ENCODE measurements at regions not wholly inside any gene's neighbourhood (a gene's known extent, or its start where the extent isn't known, plus 50 kb on each side); places are given as distances from the start of the nearest gene placed in this dataset.
"Not testable (repeated sequence)": the region's sequence is repeated elsewhere in the genome, so short reads cannot be mapped to it uniquely, and the experiment has no call there.

DNA sequence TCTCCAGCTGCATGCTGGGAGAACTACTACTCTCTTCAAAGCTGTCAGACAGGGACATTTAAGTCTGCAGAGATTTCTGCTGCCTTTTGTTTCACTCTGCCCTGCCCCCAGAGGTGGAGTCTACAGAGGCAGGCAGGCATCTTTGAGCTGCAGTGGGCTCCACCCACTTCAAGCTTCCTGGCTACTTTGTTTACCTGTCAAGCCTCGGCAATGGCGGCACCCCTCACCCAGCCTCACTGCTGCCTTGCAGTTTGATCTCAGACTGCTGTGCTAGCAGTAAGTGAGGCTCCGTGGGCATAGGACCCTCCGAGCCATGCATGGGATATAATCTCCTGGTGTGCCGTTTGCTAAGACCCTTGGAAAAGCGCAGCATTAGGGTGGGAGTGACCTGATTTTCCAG is 61.7 kb downstream of the DMRTA1 start:
- not testable (repeated sequence) for DNase-seq

DNA sequence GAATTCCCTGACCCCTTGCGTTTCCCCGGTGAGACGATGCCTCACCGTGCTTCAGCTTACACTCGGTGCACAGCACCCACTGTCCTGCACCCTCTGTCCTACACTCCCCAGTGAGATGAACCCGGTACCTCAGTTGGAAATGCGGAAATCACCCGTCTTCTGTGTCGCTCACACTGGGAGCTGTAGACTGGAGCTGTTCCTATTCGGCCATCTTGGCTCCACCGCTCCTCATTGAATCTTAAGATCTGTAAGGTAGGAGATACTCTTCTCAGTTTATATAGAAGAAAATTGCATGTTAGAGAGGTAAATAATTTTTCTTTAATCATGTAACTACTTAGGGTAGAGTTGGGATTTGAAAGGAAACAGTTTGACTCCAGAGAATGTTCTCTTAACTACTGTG is 62.2 kb downstream of the DMRTA1 start:
- DNase-seq: no peak

DNA sequence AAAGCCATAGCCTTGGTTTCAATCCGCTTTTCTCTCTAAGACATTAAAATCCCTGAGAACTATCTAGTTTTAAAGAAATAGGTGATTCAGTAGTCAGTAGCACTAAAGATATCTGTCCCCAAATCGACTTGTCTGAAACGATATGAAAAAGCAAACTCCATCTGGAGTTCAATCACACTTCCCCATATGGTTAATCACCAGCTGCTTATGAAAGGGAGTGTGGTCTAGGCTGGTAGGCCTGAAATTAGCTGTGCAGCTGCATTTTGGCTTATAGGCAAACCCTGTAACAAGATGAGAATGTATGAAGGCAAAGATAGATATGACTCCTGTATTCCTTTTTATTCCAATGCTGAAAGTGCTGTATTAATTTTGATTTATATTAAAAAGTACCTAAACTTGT is 65.9 kb downstream of the DMRTA1 start:
- DNase-seq: no peak

DNA sequence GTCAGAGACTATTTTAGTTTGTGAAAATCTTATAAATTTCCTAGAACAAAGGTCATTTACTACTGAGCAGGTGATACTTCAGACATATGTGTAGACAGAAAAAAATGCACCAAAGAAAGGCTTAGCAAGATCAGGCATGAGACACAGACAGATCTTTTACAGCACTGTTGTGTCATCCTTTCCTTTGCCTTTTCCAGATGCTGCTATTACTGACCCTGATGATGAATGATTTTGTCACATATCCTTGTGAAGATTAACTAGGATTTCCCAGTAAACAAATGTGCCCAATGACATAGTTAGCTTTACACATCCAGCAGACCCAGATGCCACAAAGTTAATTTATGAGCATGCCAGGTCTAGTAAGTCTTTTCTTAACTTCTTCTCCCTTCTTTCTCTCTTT is 68.2 kb downstream of the DMRTA1 start:
- DNase-seq: no peak

DNA sequence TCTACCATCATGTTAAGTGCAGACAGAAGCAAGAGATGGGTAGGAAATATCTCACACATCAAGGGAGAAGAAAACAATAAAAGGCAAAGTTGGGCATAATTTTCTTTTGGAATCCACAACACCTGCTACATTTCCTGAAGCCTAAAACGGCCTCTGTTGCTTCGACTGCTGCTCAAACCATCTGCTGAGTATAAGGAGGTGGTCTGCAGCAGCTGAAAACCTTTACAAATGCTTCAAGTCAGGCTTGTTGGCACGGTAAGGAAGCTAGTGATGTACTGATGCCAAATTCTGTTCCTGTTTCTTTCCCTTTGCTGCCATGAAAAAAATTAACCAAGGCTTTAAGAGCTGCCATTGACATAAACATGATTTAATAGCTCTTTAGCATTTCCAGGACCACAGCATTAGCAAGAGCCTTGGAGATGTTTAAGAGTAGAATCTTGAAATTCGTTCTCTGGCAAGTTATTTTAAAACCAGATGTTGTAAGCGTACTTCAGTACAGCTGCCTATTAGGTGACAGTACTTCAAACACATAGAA is 75.6 kb downstream of the DMRTA1 start:
- no peak for DNase-seq

DNA sequence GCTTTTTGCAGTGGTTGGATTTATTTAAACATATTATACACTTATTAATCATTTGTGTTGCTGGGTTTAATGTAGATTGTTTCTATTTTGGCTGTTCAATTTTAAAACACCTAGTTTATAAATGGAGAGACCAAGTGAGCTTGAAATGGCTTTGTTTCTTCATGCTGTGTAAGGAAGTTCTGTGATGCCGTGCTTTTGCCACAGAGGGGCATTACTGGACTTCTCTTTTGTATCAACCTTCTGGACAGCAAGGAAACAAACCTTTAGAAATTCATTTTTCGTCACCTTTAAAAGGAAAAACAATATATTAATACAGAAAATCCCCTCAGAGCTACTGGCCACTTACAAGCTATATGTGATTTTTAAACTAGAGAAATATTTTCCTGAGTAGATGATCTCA is 81.9 kb downstream of the DMRTA1 start:
- no peak for DNase-seq

DNA sequence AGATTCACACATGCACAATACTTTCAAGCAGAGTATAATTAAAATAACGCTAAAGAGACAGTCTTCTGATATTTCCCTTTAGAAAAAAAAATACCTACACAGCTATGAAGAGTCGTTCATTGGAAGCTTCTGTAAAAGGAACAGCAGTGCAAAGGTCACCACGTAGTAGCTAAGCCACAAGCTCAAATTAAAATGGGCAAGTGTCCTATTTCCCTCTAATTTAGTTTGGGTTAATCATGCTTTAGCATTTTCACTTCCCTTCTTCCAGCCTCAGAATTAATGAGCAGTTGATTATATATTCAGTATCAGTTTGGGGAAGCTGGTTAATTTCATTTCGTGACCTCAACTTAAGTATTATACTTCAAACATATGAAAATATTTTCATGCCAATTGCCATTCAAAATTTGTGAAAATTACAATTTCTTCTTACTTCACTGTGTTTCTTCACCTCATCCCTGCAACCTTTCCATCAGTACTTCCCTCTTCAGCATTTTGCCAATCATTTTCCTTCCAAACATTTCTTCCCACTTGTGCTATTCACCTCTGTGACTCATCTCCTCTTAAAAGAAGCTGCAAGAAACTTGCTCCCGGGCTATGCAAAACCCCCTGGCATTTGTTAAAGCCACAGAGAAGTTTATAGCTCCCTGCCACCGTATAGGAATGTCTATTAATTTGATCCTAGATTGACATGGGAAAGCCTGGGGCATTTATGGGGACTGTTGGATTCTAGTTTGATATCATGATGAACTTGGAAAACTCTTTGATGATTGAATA is 83.0 kb downstream of the DMRTA1 start:
- DNase-seq: no peak

DNA sequence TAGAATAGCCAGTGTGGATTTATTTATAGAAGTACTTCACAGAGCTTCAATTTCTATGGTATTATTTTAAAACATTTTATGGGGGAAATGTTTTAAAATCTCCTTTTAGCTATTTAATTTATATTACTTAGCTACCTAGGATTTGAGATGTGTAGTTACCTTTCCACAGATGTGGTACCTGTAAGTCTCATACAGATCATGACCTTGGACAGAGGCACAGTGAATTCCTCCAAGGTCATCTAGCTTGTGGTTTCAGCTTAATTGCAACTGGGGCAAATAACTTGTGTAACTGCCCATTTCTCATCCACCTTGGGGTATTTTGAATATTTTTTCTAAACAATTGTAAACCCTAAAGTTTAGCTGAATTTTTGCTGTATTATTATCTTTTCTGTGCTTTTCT is 89.2 kb downstream of the DMRTA1 start:
- DNase-seq: no peak

DNA sequence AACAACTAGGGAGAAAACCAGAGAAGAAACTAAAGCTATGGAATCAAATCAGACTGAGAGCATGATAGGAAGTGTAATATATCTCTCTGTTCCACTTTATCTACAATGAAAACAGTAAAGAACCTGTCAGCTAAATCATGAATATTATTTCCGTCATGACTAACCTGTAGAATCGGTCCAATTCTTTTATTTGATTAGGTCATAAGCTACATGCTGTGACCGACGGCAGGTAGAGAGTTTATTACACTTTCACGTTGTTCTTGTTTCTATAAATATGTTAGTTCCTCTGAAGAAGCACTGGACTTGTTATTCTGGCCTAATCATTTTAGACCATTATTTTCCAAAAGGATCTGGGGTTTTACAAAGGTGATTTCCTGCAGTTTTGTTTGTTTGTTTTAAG is 91.1 kb downstream of the DMRTA1 start:
- no peak for DNase-seq

DNA sequence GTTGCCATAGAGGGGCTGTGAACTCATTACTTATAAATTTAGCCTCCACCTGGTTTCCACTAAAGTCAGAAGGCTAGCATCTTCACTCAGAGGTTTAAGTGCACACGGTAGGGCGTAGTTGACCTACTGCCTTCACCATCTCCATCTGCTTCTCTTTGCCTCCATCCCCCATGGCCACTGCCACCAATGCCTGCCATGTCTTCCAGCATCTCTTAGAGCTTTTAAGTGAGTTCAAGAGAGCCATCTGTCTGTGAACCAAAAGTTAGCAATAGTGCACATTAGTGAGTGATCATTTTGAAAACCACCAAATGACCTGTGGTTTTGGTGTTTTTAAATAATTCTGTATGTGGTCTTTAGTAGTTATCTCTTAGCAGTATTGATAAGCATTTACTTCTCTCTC is 102.0 kb downstream of the DMRTA1 start:
- no peak for DNase-seq

DNA sequence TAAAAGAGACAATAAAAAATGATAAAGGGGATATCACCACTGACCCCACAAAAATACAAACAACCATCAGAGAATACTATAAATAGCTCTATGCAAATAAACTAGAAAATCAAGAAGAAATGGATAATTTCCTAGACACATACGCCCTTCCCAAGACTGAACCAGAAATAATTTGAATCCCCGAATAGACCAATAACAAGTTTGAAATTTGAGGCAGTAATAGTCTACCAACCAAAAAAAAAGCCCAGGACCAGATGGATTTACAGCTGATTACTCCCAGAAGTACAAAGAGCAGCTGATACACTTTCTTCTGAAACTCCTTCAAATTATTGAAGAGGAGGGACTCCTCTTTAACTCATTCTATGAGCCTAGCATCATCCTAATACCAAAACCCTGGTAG is 128.1 kb downstream of the DMRTA1 start:
- no peak for DNase-seq

DNA sequence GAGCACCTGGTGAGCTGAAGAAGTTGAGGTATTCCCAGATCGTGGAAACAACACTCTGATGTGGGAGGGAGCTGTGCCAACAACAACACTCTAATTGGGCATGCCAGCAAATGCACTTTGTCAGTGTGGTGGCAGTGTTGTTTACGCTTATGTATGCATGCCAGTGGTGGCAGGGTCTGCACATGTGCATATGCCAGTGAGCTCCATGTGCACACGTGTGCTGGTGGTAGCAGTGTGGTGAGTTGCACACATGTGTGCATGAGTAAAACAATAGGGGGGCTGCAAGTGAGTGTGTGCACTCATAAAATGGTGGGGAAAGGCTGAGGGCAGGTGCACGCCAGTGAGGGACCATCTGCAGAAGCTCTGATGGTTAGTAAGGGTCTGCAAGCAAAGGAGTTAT is 134.2 kb downstream of the DMRTA1 start:
- DNase-seq: no peak

DNA sequence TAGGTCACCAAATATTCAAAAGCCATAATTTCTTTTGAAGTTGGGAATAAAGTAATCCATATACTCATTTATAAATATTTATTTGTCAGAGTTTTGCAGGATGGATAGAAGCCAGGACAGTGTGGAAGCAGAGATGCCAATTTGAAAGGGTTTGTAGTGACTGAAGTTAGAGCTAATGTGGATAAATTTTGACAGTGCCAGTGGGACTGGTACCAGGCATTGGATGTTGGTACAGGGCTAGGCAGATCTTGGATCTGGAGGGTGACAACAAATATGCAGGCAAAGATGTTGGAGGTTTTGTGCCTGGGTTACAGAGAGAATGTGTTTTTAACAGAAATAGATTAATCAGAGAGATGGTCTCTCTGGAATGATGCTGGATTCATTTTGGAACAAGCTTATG is 135.6 kb downstream of the DMRTA1 start:
- no peak for DNase-seq

DNA sequence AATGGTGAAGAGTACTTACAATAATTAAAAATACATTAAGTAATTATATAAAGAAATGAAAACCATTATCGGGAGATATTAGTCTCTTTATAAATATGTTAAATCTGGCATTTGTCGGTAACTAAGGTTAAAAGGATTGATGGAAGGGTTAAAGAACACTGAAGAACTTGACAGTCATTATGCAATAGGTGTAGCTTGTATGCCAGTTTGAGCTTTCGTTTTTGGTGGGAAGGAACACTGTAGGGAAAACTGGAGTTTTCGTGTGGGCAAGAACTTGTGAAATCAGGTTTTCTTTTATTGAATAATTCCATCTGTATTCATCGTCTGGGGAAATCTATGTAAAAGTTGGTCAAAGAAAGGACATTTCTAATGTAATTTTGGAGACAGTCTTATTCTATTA is 142.3 kb downstream of the DMRTA1 start:
- DNase-seq: no peak

DNA sequence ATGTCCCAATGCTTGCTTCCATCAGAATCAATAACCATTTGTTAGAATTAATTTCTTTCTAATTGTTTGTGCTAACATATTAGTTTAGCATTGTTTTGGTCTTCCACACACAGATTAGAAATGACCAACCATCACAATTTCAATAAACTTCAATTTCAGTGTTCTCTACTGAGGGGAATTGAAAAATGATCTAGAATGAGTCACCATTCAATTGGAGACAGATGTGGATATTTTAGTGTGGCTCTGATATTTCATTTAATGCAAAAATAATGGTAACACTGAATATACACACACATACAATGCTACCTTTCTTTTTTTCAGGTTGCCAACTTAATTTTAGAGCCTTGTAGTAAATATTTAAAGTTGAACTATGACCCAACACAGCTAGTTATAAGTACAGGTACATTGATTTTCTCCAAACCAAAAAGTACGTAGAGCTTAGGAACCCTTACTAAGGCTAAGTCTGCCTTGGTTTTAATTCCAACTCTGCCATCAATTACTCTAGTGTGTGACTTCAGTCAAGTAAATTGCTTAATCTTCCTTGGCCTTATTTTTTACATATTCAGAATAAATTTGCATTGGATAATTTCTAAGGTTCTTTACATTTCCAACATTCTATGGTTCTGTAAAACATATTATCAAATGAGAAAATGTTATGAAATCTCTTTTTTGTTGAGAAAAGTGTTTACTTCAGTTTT is 143.9 kb downstream of the DMRTA1 start:
- DNase-seq: no peak

DNA sequence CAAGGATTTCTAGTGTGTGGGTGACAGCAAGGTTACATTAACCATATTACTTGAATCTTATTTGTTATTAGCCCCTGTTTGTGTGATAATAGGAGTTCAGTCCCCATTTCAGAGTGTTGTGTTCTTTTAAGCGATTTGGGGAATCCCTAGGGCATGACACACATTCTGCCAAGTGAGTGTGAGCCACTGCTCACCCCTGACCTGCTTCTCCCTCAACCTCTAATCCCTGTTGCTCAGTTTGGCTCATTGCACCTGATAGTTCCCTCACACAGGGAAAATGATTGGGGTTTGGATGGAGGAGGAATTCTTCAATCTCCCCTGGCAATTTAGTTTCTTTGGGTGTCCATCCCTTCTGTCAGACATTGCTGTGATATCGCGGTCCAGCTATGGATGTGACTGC is 149.2 kb downstream of the DMRTA1 start:
- DNase-seq: no peak

DNA sequence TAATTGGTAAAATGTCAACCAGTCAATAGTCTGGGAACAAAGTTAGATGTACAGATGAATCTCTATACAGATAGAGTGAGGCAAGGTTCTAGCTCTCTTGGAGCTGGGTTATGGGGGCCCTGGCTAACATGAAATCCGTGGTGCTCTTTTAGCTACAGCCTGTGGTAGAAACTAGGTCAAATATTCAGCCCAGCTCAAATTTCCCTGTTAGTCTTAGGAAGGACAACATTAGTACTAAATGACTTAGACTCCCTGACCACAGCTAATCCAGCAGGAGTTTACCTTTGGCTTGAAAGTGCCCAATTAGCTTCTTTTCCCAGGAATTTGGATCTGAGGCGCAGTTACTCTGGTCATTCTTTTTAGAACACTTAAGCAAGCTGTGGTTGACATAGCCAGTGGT is 170.5 kb downstream of the DMRTA1 start:
- DNase-seq: no peak

DNA sequence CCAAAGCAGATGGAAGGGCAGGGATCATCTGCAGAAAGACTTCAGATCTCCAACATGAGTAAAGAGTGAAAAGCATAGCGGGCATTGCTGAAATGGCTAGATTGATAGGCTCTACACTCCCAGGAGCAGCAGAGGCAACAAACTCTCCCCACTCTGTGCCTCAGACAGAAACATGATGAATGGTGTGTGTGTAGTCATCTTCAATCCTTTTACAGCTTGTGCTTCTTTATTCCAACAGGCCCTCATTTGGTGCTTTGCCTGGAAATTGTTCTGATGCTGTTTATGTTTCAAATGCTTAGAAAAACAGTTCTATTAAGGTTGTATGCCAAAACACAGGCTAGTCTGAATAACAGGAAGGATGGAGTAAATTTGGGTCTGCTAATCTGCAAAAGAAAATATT is 176.2 kb downstream of the DMRTA1 start:
- DNase-seq: no peak

DNA sequence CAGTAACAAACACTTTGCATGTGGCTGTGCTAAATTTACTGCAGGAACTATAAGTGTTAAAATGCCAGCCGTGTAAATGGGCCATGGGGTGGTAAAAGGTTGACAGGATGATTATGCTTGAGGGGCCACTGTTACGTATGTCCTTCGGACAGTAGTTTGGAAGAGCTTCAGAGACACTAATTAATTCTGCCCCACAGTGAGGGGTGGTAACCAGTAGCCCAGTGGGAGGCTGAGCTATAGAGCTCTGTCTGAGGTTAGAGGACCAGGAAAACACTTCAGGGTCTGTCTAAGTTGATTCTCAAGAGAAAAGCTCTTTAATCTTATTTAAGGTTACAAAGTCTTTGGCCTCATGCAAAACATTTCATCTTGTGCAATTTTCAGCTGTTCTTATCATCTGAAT is 176.6 kb downstream of the DMRTA1 start:
- DNase-seq: no peak

DNA sequence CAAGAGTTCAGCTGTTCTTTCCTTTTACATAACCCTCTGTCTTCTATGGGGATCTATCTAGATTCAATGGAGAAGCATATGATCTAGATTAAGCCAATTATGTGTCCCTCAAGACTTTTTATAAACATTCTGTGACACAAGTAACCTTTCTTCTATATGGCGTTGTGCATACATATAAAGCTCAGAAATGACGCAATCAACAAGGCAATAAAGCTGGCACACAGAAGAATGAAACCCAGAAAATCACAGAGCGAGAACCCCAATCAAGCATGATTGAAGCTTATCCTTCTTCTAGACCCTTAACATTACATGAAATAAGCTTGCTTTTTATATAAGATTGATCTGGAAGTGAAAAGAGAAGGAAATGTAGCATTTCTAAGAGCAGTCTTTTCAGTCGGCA is 178.9 kb downstream of the DMRTA1 start:
- DNase-seq: no peak

DNA sequence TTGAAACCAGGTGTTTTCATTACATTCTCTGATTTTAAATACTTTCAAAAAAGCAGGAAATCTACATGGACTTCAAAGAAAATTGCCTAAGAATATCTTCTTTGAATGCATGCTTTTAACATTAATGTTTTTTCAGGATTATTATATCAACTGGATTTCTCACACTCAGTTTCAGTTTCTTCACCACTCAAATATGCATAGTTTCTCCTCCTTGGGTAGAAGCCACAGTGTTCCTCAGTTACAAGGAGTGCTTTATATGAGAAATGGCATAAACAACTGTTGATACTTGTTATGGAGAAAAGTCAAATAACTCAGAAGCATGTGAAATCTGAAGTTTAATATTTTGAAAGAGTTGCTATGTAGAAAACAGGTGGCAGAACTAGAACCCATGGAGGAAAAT is 196.9 kb downstream of the DMRTA1 start:
- DNase-seq: no peak

DNA sequence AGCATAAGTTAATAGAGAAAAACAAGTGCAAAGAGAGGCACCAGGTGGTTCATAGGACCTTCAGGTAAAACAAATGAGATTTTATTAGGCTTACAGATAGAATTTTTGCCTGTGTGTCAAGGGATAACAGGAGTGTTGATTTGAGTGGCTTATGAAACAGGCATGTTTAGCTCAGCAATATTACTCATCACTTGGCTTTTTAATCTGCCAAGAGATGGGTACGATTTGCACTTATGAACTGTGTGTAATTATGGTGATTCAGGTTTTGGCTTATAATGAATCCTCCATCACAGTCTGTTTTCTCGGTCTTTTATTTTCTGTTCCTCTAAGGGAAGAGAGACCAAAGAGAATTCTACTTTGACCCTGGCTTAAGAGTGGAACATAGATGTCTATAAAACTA is 199.3 kb downstream of the DMRTA1 start:
- DNase-seq: no peak

DNA sequence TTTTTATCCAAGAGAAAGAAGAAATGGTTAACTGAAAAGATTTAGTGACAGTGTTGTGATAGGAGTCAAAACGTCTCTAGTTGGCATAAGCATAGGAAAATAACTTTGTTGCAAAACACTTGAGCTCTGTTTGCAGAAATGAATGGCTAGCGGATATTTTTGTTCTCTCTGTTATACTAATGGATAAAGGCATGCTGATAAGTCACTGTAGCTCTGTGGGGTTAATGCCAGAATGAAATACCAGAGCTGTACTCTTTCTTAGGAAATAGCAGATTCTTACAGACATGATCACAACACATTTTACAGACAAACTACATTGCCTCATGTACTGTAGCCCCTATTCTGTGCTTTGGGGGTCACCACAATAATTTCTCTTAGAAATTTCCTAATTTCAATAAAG is 202.8 kb downstream of the DMRTA1 start:
- no peak for DNase-seq

DNA sequence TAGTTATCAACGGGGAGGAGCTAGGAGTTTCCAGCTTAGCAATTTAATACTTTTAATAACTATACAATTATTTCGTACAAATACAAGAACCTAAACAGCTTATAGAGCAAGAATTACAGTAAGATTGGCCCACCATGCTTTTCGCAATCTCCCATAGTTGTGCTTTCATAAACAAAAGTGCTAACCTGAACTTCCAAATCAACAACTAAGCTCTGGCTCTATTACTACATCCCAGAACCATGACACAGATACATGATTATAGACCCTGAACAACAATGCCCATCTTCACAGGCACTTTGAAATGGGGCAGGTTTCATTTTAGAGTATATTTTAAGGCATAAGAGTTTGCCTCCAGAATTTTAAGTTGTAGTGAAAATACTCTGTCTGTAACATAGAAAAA is 203.5 kb downstream of the DMRTA1 start:
- no peak for DNase-seq

DNA sequence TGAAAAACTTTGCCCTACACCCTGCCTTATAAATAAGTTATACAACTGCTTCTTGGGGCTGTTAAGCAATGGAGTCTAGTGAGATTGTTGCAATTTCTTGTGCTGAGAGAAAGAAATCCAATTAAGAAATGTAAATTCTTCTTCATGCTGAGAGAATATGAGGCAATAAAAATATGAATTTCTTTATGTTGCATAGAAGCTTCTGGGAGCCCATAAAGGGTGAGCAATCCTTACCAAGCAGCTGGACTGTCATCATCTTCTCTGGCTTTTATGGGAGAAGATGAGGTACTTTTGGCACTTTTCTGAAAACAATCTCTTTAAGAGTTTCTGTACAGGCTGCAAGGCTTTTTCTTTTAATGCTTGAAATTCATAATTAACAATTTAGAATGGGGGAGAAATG is 204.3 kb downstream of the DMRTA1 start:
- no peak for DNase-seq
